HG02623 (cell line): ENCODE measurements at regions not wholly inside any gene's neighbourhood (a gene's known extent, or its start where the extent isn't known, plus 50 kb on each side); places are given as distances from the start of the nearest gene placed in this dataset.
"Not testable (repeated sequence)": the region's sequence is repeated elsewhere in the genome, so short reads cannot be mapped to it uniquely, and the experiment has no call there.

Experiments
- ATAC-seq: cut with Tn5 transposase; IDR thresholded peaks from one replicate; pipeline ENCODE4 v1.9.1; 2021; ENCODE audit warnings: moderate library complexity; ENCODE audit not compliant: unreplicated experiment

- no peak for ATAC-seq
Measured at GRCh38 chr11:130668751-130669150, 220.3 kb downstream of the ADAMTS15 start.

GRCh38 chr11:130670200-130670599 is 221.8 kb downstream of the ADAMTS15 start:
- ATAC-seq: no peak

DNA sequence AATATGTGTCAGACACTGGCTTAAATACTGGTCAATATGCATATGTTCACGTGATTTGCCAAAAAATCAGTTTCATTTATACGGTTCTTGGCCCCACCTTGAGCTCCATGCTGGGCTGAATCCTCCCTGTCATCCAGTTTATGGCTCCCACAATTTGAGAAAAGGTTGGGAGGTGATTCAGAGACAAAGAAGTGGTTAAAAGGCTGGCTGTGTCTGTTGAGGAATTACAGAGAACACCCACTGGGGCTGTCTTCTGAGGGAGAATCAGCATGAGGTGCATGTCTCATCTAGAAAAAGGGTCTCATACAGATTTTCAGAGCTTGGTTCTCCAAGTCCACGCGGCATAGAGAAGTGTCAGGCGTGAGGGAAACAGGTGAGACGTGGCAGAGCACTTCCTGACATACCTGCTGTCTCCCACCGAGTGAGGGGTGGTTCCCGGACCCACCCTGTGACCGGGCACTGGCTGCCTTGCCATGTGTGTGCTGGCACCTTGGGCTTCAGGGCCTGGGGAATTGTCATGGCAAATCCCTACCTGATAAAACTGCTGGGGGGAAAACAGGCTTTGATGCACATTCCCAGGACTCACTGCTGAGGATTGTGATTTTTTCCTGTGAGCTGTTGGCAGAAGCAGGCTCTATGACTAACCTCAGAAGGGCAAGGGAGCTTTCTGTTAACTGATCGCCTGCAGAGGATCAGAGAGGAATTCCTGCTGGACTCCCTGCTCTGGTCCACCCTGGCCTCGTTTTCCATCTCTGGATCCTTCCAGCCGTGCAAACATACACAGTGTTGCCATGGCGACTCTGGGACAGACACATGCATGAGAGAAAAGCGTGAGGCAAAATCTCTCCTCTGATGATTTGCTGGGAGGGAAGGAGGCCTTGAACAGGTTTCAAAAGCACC is 223.6 kb downstream of the ADAMTS15 start:
- no peak for ATAC-seq

GRCh38 chr11:130672911-130673310 is 224.5 kb downstream of the ADAMTS15 start:
- ATAC-seq: no peak

GRCh38 chr11:130673698-130674097 is 225.3 kb downstream of the ADAMTS15 start:
- ATAC-seq: no peak

DNA sequence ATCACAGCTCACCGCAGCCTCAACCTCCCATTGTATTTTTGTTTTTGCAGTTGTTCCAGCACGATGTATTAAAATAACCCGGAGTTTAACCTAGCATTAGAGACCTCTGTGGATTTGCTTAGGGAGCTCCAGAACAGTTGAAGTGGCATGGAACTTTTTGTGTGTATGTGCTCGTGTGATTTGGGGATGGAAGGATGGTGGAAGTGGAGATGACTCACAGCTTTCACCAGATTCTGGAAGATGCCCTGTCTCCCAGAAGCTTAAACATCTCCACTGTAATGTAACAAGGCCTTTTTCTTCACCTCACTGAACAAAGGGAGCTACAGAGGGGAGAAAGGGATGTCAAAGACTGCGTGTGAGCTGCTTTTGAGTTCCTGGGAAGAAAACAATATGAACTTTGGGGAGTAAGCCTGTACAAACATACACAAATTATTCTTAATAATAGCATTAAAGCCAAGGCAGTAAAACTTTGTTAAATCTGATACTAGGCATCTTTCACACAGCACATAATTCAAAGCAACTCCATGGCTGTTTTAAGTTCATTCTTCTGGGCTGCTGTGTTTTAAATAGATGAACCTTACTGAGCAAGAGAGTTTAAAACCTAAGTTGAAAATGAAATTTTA is 226.4 kb downstream of the ADAMTS15 start:
- no peak for ATAC-seq

GRCh38 chr11:130675371-130675821 is 227.0 kb downstream of the ADAMTS15 start:
- ATAC-seq: no peak

DNA sequence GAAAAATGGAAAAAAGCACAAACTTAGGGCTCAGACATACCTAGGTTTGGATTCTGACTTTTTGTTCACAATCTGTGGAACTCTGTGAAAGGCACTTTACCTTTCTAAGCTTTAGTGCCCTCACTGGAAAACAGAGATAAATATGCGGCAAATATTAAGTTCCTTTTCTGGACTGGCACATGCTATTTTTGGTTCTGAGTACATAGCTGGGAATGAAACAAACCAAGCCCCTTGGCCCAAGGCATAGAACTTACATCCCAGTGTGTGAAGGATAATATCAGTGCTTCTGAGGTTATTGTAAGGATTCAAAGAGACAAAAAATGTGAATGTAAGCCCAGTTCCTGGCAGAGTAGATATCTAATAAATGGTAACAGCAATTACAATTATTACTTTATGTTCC is 227.5 kb downstream of the ADAMTS15 start:
- ATAC-seq: no peak

DNA sequence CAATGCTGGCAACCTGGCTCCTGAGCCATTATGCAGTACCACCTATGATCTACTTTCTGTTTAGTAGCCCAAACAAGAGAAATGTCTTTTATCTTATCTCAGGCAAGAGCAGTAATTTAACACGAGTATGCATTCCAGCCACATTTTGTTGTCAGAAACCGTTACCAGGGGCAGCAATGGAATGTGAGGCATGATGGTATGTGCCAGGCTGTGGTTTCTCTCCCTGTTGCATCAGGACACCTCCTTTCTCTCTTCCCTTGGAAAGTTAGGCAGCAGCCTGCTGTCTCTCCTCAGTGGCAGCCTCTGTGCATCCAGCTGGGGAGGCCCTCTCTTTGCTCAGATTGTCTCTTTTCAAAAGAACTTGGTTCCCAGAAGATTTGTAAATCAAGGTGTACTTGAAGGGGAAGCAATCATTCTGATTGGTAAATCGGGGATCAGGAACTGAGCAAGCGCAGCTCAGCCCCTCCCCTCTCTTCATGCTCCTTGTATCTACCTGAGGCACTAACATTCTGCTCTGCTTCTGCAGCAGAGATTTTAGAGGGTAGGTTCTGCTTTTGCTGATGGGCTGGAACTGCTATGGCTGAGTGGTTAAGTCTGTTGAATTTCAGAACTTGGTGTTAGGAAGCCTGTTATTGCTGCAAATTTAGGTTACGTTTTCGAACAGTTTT is 229.2 kb downstream of the ADAMTS15 start:
- ATAC-seq: no peak

DNA sequence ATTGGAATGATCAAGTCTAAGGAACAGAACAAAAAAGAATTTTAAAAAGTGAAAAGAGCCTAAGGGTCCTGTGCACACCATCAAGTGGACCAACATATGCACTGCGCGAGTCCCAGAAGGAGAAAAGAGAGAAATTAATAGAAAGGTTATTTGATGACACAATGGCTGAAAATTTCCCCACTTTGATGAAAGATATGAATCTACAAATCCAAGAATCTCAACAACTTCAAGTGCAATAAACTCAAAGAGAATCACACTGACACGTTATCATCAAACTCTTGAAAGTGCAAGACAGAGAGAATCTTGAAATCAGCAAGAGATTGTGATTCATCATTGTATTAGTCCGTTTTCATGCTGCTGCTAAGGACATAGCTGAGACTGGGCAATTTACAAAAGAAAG is 230.8 kb downstream of the ADAMTS15 start:
- no peak for ATAC-seq

DNA sequence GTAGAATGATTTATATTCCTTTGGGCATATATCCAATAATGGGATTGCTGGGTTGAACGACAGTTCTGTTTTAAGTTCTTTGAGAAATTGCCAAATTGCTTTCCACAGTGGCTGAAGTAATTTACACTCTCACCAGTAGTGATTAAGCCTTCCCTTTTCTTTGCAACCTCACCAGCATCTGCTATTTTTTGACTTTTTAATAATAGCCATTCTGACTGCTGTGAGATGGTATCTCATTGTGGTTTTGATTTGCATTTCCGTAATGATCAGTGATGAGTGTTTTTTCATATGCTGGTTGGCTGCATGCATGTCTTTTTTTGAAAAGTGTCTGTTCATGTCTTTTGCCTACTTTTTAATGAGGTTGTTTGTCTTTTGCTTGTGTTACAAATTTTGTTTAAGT is 233.8 kb downstream of the SNX19 start:
- not testable (repeated sequence) for ATAC-seq

DNA sequence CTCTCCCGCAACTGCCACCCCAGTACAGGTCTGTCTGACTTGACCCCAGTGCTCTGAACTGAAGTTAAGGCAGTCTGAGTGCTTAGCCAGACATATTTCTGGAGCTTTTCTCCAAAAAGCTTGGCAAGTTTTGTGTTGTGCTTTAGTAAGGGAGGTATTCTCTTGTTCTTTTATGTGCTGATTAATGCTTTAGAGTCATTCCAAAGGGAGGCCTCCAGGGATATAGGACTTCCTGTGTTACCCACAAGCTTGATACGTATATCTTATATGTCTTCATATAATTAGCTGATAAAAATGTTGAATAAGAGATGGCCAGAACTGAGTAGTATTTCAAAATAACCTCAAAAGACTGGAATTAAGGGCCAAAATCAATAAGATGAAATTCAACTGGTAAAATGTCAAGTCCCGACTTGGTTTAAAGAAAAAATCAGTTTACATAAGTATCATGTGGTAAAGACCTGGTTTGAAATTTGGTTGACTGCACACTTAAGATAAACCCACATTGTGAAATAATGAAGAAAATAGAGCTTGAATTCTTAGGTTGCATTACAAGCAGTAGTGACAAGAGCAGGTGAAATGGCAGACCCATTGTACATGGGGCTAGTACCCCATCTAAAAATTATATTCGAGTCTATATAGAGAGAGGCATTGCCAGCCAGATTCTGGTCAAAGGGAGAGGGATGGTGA is 226.9 kb downstream of the SNX19 start:
- ATAC-seq: no peak

- ATAC-seq: no peak
Measured at GRCh38 chr11:130691581-130691980, 224.7 kb downstream of the SNX19 start.

- ATAC-seq: no peak
Measured at GRCh38 chr11:130692220-130692619, 224.1 kb downstream of the SNX19 start.

DNA sequence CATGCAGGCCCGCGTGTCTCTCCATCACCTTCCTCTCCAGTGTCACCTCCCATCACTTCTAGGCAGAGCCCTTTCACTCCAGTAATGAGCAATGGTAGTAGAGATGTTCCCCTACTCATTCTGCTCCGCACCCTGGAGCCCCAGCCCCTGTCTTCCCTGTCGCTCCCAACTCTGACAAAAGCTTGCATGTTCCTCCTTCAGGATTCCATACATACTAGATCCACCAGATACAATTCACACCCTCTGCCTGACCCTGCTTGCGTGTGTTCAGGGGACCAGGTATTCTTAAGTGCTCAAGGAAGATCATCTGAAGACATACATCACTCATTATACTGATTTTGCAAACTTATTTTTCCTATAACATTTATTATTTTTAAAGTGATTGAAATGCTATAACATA is 222.7 kb downstream of the SNX19 start:
- no peak for ATAC-seq

DNA sequence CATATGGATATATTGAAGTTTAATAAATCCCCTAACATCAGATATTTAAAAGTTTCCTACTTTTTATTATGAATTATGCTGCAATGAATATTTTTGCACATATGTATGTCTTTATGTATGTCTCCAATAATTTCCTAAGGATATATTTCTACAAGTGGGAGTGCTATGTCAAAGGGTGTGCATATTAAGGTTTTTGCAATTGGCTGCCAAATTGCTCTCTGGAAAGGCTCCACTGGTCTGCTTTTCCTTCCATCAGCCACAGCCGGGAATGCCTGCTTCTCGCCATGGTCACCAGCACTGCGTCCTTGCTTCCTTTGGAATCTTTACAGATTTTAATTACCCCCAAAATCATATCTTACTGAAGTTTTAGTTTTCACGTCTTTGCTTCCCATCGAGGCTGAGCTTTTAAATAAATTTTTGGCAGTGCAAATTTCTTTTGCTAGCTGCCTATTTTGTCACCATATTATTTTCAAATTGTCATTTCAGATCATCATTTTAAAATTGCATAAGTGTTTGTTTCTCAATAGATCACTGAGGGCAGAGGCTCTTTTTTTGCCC is 221.7 kb downstream of the SNX19 start:
- ATAC-seq: no peak

DNA sequence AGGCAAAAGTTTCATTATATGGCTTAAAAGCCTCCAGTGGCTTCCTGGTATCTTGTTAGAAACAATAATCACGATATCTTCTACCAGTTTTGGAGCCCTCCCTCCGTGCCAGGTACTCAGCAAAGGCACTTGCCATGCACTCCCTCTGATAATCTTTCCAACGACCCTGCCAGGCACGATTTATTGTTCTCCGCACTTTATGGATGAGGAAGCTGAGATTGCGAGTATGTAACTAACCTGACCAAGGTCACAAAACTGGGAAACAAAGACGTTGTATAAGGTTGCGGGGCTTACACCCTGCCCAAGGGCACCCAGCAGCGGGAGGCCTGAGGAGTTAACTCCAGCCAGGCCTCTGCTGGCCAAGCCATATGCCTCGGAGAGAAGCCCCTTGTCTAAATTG is 218.1 kb downstream of the SNX19 start:
- ATAC-seq: no peak

DNA sequence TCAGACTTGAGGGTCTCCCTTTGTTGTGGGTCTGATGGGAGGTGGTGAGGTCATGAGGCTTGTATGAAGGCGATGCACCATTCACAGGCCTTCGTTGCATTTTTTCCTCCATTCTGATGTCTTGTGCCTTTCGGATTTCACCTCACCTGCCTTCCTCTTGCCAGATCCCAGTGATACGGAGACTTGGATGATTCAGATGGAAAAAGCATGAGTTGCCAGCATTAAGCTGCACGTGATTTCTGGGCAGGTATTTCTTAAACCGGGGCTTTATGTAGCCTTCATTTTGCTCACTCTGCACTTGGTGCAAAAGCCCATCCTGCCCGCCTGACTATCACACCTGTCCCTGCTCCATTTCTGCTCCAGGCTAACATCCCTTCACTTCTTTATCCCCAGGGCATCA is 216.7 kb downstream of the SNX19 start:
- ATAC-seq: no peak

DNA sequence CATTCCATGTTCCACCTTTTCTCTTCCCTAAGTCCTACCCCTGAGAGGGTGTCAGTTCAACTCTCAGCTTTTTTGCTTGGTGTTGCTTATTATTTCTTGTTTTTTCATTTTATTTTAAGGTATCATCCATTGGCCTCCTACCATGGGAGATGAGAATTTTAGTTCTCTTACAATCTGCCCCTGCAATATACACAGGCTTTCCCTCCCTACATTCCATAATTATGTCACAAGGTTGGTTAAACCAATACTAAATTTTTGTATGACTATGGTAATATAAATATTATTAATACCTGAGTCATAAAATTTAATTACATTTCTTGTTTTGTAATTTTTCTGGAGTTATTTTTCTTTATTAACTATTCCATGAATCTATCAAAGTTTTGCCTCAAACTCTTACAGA is 216.2 kb downstream of the SNX19 start:
- no peak for ATAC-seq

DNA sequence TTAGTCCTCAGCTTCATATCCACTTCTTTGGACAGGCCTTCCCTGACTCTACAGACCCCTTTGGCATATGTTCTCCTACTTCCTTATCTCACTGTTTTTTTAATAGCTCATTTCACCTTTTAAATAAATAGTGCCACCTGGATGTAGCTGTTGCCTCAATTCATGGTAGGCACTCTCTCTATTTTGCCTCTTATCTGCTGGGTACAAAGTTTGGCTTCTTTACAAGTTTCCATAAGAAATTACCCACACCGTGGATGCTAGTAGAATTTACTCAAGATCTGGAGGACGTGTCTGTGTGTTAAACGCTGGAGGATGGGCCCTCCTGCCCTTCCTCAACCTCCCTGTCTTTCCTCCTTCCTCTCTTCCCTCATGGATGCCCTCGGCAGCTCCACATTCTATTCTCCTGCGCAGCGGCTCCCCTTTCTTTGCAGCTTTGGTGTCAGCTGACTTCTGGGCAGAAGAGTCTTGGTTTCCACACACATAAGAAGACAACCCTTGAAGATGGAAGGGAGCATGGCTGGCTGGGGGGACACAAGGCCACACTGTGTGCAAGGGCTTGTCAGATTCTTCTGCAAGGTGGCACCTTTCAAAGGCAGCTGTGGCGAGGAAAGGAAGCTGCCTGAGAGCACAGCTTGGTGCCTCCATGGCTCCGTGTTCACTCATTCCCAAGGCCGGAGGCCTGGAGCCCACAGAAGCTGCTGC is 212.6 kb downstream of the SNX19 start:
- ATAC-seq: no peak
